Activated T-cell treated with anti-CD3 and anti-CD28 coated beads, Interleukin-2, amount 50 U/mL, for 72 hours (primary cell): ENCODE measurements at regions not wholly inside any gene's neighbourhood (a gene's known extent, or its start where the extent isn't known, plus 50 kb on each side); places are given as distances from the start of the nearest gene placed in this dataset.
"Not testable (repeated sequence)": the region's sequence is repeated elsewhere in the genome, so short reads cannot be mapped to it uniquely, and the experiment has no call there.

Experiments
- ATAC-seq, 2 donors: fragments of 150-1000 bp; cut with Tn5 transposase; replicated peaks in 1 of 2; 2 replicates each; pipeline ENCODE4 v1.10.0; 2021; ENCODE audit warnings: moderate library complexity in 2 of 2, mild to moderate bottlenecking in 1 of 2
- DNase-seq, 2 donors: peaks; one replicate each; pipeline ENCODE4 v3.0.0; 2021 to 2022; ENCODE audit warnings: mixed read lengths in 1 of 2
- H3K27ac Mint-ChIP-seq: one replicate; pipeline ENCODE4 v1.8.0; 2022; ENCODE audit warnings: mild to moderate bottlenecking, moderate library complexity, mixed read lengths
- H3K27me3 Mint-ChIP-seq: one replicate; pipeline ENCODE4 v1.8.0; 2022; ENCODE audit warnings: low read depth, mixed read lengths
- H3K36me3 Mint-ChIP-seq, 2 donors: one replicate each; pipeline ENCODE4 v1.8.0; 2022; ENCODE audit warnings: mixed read lengths in 2 of 2, mild to moderate bottlenecking in 1 of 2; ENCODE audit not compliant: insufficient read depth in 2 of 2
- H3K4me1 Mint-ChIP-seq: one replicate; pipeline ENCODE4 v1.8.0; 2022; ENCODE audit warnings: low read depth, mixed read lengths
- H3K4me3 Mint-ChIP-seq, 2 donors: one replicate each; pipeline ENCODE4 v1.8.0; 2022; ENCODE audit warnings: mild to moderate bottlenecking in 2 of 2, mixed read lengths in 2 of 2, moderate library complexity in 2 of 2
- H3K9me3 Mint-ChIP-seq, 2 donors: one replicate each; pipeline ENCODE4 v1.8.0; 2022; ENCODE audit warnings: mixed read lengths in 2 of 2

DNA sequence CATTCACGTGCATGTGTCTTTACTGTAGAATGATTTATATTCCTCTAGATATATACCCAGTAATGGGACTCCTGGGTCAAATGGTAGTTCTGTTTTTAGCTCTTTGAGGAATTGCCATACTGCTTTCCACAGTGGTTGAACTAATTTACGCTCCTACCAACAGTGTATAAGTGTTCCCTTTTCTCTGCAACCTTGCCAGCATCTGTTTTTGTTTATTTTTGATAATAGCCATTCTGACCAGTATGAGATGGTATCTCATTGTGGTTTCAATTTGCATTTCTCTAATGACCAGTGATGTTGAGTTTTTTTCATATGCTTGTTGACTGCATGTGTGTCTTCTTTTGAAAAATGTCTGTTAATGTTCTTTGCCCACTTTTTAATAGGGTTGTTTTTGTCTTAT is 236.8 kb upstream of the IRF2BP2 start:
- H3K4me1 Mint-ChIP-seq = peaks cover 90% of the 10 kb centered on the region
- H3K4me3 Mint-ChIP-seq, H3K36me3 Mint-ChIP-seq, H3K27me3 Mint-ChIP-seq, H3K9me3 Mint-ChIP-seq, H3K27ac Mint-ChIP-seq, ATAC-seq, DNase-seq: not testable (repeated sequence)

DNA sequence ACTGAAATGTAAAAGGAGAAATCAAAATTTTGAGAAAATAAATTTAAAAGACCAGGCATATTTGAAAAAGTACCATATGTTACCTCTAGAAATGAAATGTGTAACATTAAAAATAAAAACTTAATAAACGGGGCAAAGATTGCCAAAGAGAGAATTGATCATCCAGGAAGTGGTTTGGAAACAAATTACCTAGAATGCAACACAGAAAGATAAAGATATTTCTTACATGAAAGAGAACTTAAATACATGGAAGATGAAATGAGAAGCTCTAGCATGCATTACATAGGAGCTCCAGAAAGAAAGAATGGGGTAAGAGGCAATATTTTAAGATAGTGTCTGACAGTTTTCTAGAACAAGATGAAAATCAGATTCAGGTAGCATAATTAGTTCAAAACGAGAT is 235.9 kb upstream of the IRF2BP2 start:
- Mint-ChIP-seq H3K4me1 (peaks cover 93% of the 10 kb centered on the region), H3K9me3 (peaks cover 0 to 2% of the 10 kb centered on the region in 2 donors), H3K4me3 (peak overlapping the region; percentile 75 to 91), H3K36me3 (peaks cover 5 to 6% of the 10 kb centered on the region in 2 donors), H3K27ac (peak overlapping the region; percentile 68), H3K27me3 (no peaks in the 10 kb centered on the region)
- ATAC-seq (no peak), DNase-seq (no peak)

DNA sequence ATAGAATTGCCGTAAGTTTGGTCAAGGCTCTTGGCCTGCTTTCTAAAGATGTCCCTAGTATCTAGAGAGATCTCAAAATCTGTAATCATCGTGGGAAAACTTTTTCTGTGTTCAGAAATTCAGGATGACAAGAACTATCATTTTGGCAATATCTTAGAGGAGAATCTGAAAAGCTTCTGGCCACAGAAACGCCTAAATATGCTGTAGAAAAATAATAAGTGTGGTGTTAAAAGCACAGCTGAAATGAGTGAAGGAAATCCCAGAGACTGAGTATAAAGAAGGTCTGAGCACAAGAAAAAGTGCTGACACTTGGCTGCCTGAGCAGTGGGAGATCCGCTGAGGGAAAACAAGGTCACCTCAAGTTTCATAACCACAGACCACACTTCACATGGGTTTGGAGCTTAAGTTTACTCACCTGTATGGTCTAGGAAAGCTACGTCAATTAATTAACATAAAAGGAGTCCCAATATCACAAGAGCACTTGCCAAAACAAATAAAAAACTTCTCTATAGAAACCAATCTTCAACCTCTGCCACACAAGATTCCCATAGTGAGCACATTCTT is 235.2 kb upstream of the IRF2BP2 start:
- Mint-ChIP-seq H3K4me3 (peak overlapping the region; percentile 75 to 91), H3K4me1 (peaks cover 97% of the 10 kb centered on the region), H3K9me3 (peaks cover 0 to 2% of the 10 kb centered on the region in 2 donors), H3K27me3 (no peaks in the 10 kb centered on the region), H3K27ac (peak overlapping the region; percentile 90), H3K36me3 (peaks cover 5 to 6% of the 10 kb centered on the region in 2 donors)
- peak; percentile 37 to 40 for ATAC-seq
- peak; percentile 57 to 70 for DNase-seq

DNA sequence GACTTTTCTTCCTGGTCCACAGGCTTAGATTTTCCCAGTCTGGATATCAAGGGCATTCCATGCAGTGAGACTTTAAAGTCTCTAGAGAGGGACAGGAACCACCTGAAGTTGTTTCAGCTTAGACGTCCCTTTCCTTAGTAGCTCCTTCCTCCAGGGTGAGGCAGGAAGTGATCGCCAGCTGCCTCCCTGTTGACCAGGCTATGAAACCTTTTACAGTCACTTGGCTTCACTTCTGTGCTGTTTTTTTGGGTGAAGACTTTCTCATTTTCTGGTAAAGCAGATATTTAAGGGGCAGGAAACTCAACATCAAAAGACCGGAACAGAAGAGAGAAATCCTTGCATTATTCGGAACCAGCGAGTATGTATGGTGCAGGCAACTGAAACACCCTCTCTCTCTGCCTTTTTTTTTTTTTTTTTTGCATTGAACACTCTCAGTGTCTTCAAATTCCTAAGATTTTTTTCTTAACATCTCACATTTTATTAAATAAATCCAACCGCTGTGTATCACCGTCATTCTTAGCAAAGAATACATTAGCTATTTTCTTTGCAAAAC is 234.6 kb upstream of the IRF2BP2 start:
- Mint-ChIP-seq H3K4me1 (peaks cover 96% of the 10 kb centered on the region), H3K4me3 (peak overlapping the region; percentile 75 to 91)
- no peak for ATAC-seq

DNA sequence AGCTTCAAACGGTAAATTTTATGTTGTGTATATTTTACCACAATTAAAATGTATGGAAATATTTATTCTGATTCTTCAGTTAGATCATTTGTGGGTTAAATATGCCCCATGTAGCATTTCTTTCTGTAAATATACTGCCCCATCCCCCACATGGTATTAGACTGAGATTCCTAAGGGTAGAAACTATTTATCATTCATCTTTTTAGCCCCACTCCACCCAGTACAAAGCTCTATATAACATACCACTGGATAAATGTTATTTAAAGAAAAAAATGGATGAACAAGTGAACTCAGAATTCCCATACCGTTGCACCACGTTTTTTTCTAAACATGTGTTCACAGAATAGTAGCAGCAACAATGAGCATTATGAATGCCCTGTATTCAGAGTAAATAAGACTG is 234.0 kb upstream of the IRF2BP2 start:
- no peak for DNase-seq
- H3K4me3 Mint-ChIP-seq = peak overlapping the region; percentile 75 to 91
- ATAC-seq = no peak
- H3K27me3 Mint-ChIP-seq = no peaks in the 10 kb centered on the region
- H3K36me3 Mint-ChIP-seq = peaks cover 5 to 6% of the 10 kb centered on the region in 2 donors
- peaks cover 0 to 2% of the 10 kb centered on the region in 2 donors for H3K9me3 Mint-ChIP-seq
- H3K4me1 Mint-ChIP-seq = peaks cover 90% of the 10 kb centered on the region
- peak overlapping the region; percentile 90 for H3K27ac Mint-ChIP-seq

More for the DNA sequence above, 234.6 kb upstream of the IRF2BP2 start:
- H3K27ac Mint-ChIP-seq = peak overlapping the region; percentile 90
- no peaks in the 10 kb centered on the region for H3K27me3 Mint-ChIP-seq
- H3K36me3 Mint-ChIP-seq = peaks cover 5 to 6% of the 10 kb centered on the region in 2 donors
- DNase-seq = peak in 1 of 2 donors; percentile 26
- peaks cover 0 to 2% of the 10 kb centered on the region in 2 donors for H3K9me3 Mint-ChIP-seq

DNA sequence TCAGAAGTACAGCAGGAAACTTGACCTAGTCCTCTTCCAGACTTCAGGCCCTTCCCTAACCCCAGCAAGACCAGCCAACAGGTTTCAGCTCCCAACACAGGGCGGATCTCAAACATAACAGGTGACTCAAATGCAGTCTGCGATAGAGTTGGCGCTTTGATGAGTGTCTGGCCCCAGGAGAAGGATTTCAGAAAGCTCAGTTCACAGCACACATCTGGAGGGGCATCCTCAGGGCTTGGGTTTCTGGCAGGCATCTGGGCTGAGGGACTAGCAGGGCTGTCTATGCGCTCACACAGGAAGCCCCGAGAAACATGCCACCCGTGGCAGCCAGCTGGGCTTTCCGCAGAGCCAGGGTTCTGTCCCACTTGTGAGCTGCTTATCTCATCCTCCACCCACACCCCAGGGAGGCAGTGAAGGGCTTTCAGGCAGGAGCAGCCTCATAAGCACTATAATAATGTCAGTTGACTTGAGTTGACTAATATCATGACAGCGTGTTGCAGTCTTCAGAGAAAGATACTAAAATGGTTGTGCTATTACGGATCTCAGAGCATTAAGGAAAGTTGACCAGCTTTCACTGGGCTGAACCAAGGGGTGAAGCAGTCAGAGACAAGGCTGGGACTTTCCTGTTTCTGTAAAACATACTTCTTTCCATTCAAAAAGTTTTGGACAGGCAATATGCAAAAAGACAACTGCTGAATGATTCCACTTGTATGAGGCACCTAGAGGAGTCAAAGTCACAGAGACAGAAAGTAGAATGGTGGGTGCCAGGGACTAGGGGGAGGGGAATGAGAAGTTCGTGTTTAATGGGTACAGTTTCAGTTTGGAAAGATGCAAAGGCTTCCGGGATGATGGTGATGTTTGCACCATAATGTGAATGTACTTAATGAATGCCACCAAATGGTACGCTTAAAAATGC is 233.0 kb upstream of the IRF2BP2 start:
- Mint-ChIP-seq H3K27me3 (no peaks in the 10 kb centered on the region), H3K36me3 (peaks cover 5 to 6% of the 10 kb centered on the region in 2 donors), H3K4me1 (peaks cover 81% of the 10 kb centered on the region), H3K27ac (peak overlapping the region; percentile 93), H3K9me3 (peaks cover 0 to 2% of the 10 kb centered on the region in 2 donors), H3K4me3 (peak overlapping the region; percentile 75 to 91)
- DNase-seq (peak; percentile 87 to 93), ATAC-seq (peak; percentile 89)

DNA sequence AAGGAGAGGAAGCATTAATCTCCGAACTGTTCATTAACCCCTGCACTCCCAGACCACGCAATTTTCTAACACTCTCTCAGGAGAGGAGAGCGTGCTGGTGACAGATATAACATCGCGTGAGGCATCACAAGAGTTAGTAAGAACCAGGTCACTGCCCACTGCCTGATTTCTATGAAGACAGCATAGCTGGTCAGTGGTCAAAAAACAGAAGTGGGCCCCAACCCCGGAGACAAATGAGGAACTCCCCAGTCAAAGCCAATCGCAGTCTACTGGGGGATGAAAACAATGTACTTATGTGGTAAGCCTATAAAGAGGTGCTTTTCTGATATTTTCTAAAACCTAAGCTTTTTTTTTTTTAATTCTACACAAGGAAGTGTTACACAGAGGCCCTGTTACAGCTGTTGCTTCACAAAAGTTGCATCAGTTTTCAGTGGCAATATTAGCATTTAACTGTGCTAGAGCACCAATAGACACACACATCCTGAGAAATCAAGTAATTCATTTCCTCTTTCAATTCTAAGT is 231.8 kb upstream of the IRF2BP2 start:
- Mint-ChIP-seq H3K4me1 (peaks cover 68% of the 10 kb centered on the region), H3K9me3 (peaks cover 1 to 2% of the 10 kb centered on the region in 2 donors), H3K4me3 (peak overlapping the region; percentile 62 to 75), H3K27ac (peak overlapping the region; percentile 58), H3K36me3 (peaks cover 3 to 5% of the 10 kb centered on the region in 2 donors), H3K27me3 (no peaks in the 10 kb centered on the region)
- DNase-seq (peak in 1 of 2 donors; percentile 36), ATAC-seq (no peak)

DNA sequence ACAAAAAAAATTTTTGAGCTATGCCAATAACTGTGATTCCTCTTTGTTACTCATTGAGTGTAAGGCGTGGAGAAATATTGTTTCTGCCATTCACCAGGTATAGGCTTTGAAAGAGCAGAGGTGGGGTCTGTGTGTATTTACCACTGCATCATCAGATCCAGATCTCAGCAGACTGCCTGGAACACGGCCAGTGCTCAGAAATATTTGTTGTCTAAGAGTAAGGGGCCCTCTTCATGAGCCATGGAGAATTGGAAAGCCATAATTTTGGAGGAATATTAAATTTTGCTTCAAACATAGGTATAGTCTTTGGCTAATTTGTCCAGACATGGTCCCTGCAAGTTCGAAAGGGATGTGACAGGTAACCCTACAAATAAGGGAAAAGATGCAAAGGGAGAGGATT is 231.3 kb upstream of the IRF2BP2 start:
- DNase-seq (no peak), ATAC-seq (no peak)
- Mint-ChIP-seq H3K4me3 (peak overlapping the region; percentile 62 to 75), H3K27me3 (no peaks in the 10 kb centered on the region), H3K9me3 (peaks cover 1 to 2% of the 10 kb centered on the region in 2 donors), H3K27ac (peak overlapping the region; percentile 58), H3K36me3 (peaks cover 3 to 5% of the 10 kb centered on the region in 2 donors), H3K4me1 (peaks cover 64% of the 10 kb centered on the region)

DNA sequence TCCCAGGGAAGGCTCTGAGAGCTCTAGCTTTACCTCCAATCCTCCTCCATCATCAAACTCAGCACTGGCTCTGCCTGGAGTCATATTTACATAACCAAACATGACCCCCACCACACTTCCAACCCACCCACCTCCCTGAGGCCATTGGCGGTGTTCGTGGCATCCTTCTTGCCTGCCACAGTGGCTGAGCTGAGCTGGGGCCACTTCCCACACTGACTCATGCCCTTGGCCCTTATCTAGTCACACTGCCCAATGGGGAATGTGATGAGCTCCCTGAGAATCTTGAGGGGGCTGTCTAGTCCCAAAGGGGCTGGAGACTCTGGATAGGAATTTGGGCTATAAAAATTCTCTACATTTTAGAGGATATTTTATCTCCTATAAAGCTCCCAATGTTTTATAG is 230.9 kb upstream of the IRF2BP2 start:
- Mint-ChIP-seq H3K9me3 (peaks cover 1 to 2% of the 10 kb centered on the region in 2 donors), H3K36me3 (peaks cover 3% of the 10 kb centered on the region in 2 donors), H3K27ac (peak overlapping the region; percentile 58), H3K4me3 (peak overlapping the region in 1 of 2 donors; percentile 62), H3K4me1 (peaks cover 59% of the 10 kb centered on the region), H3K27me3 (no peaks in the 10 kb centered on the region)
- DNase-seq = peak; percentile 37 to 47
- ATAC-seq = no peak

DNA sequence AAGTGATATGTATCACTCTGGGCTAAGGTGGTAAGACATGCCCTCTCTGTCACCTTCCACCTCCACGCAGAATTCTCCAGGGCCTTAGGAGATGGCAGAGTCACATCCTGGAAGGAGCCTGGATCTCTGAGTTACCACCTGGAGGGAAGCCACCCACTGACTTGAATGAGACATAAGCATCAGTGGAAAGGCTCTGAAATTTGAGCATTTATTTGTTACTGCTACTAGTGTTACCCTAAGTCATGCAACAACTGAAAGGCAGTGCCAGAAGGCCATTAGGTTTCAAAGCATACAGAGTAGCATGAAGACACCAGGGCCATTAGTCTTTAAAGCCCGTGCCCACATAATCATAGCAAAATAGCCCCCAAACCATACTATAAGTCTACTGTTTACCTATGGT is 230.3 kb upstream of the IRF2BP2 start:
- Mint-ChIP-seq H3K4me1 (peaks cover 53% of the 10 kb centered on the region), H3K9me3 (peaks cover 0 to 1% of the 10 kb centered on the region in 2 donors), H3K4me3 (no peak overlapping the region), H3K36me3 (peaks cover under 1% of the 10 kb centered on the region in 2 donors), H3K27me3 (no peaks in the 10 kb centered on the region), H3K27ac (no peak overlapping the region)
- ATAC-seq (no peak), DNase-seq (no peak)

DNA sequence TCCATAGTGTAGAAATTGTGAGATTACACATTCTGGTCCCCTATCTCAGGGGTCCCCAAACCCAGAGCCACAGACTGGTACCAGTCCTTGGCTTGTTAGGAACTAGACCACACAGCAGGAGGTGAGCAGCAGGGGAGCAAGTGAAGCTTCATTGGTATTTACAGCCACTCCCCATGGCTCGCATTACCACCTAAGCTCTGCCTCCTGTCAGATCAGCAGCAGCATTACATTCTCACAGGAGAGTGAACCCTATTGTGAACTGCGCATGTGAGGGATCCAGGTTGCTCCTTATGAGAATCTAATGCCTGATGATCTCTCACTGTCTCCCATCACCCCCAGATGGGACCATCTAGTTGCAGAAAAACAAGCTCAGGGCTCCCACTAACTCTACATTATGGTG is 229.7 kb upstream of the IRF2BP2 start:
- ATAC-seq (no peak), DNase-seq (no peak)
- Mint-ChIP-seq H3K9me3 (peaks cover 0 to 3% of the 10 kb centered on the region in 2 donors), H3K36me3 (no peaks in the 10 kb centered on the region), H3K4me1 (peaks cover 47% of the 10 kb centered on the region), H3K27me3 (no peaks in the 10 kb centered on the region), H3K27ac (no peak overlapping the region), H3K4me3 (no peak overlapping the region)

DNA sequence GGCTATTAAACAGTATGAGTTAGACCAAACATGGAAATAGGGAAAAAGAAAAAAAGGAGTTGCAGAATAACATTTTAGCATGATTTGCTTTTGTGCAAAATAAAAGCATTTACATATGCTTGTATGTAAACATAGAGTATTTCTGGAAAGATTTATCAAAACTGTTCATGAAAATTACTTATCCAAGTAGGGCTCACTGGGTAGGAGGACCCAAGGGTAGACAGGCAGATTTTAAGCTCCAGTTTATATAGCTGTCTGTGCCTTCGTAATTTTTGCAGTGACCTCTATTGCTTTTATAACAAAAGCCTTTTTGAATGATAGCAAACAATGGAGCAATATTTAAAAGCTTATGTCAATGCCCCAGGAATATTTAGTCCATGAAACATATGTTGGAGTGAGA is 228.8 kb upstream of the IRF2BP2 start:
- H3K27ac Mint-ChIP-seq = no peak overlapping the region
- H3K9me3 Mint-ChIP-seq = peaks cover 0 to 3% of the 10 kb centered on the region in 2 donors
- ATAC-seq (no peak), DNase-seq (no peak)
- no peak overlapping the region for H3K4me3 Mint-ChIP-seq
- H3K27me3 Mint-ChIP-seq = no peaks in the 10 kb centered on the region
- H3K36me3 Mint-ChIP-seq = no peaks in the 10 kb centered on the region
- peaks cover 39% of the 10 kb centered on the region for H3K4me1 Mint-ChIP-seq

DNA sequence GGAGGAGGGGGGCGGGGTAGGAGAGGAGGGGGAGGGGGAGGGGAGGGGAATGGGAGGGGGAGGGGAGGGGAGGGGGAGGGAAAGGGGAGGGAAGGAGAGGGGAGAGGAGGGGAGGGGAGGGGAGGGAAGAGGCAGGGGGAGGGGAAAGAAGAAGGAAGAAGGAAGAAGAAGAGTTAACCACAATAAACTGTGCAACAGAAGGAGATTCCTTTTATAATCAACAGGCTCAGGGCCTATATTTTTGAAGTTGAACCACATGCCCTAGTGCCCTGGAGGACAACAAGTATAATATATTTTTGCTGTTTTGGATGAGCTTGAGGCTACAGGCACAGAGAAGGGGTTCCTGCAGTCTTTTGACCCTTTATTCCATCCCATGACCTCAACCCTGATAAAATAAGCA is 228.2 kb upstream of the IRF2BP2 start:
- H3K9me3 Mint-ChIP-seq = peaks cover 0 to 3% of the 10 kb centered on the region in 2 donors
- ATAC-seq (no peak), DNase-seq (no peak)
- no peaks in the 10 kb centered on the region for H3K36me3 Mint-ChIP-seq
- peaks cover 33% of the 10 kb centered on the region for H3K4me1 Mint-ChIP-seq
- no peak overlapping the region for H3K27ac Mint-ChIP-seq
- no peaks in the 10 kb centered on the region for H3K27me3 Mint-ChIP-seq
- no peak overlapping the region for H3K4me3 Mint-ChIP-seq
